ENCODE measurements at regions not wholly inside any gene's neighbourhood (a gene's known extent, or its start where the extent isn't known, plus 50 kb on each side); places are given as distances from the start of the nearest gene placed in this dataset.

- H3K9me3 ChIP-seq (ENCODE audit: control insufficient read depth, insufficient read depth, low read depth, low read length) = no peaks in the 10 kb centered on the region
- no peak overlapping the region for H3K27ac ChIP-seq (ENCODE audit: insufficient read depth, low read length)
- H3K4me1 ChIP-seq (ENCODE audit: control insufficient read depth, extremely low read depth, insufficient read depth, low read length) = no peaks in the 10 kb centered on the region
- no peaks in the 10 kb centered on the region for H3K36me3 ChIP-seq (ENCODE audit: control insufficient read depth, insufficient read depth, low read length)
- no peaks in the 10 kb centered on the region for H3K79me2 ChIP-seq (ENCODE audit: control insufficient read depth, insufficient read depth, low read length)
- peaks cover 2% of the 10 kb centered on the region for H3K27me3 ChIP-seq (ENCODE audit: control insufficient read depth, insufficient read depth, low read length)
- H3K4me2 ChIP-seq (ENCODE audit: extremely low read depth, insufficient read depth, low read length) = no peak overlapping the region
- no peaks in the 10 kb centered on the region for H4K20me1 ChIP-seq (ENCODE audit: control insufficient read depth, extremely low read depth, insufficient read depth, low read length)
- TF ChIP-seq EZH2 (IDR thresholded peaks at IDR 0.05; ENCODE audit: low read length, missing control alignments) (no peak), CTCF (conservative IDR thresholded peaks at IDR 0.05 in 1 of 2, IDR thresholded peaks at IDR 0.05 in 1 of 2; ENCODE audit: low read depth in 1 of 2, low read length in 2 of 2) (peak in 1 of 2 donors; percentile 36)
- no peak for DNase-seq (ENCODE audit: low read depth in 2 of 2)
- H3K4me3 ChIP-seq (replicated peaks in 1 of 4; ENCODE audit: control extremely low read depth in 1 of 4, insufficient read depth in 1 of 4, low read depth in 3 of 4, low read length in 4 of 4) = no peak overlapping the region
- H3K9ac ChIP-seq (ENCODE audit: insufficient read depth, low read length) = no peak overlapping the region
- H2AFZ ChIP-seq (ENCODE audit: low read length) = no peak overlapping the region
These were observed 391.1 kb downstream of the RPS24 start for GRCh38 chr10:78424723-78425122.

GRCh38 chr10:78426181-78426580 is 392.5 kb downstream of the RPS24 start:
- Histone ChIP-seq H3K27me3 (ENCODE audit: control insufficient read depth, insufficient read depth, low read length) (peaks cover 2% of the 10 kb centered on the region), H3K9me3 (ENCODE audit: control insufficient read depth, insufficient read depth, low read depth, low read length) (no peaks in the 10 kb centered on the region), H4K20me1 (ENCODE audit: control insufficient read depth, extremely low read depth, insufficient read depth, low read length) (no peaks in the 10 kb centered on the region), H3K27ac (ENCODE audit: insufficient read depth, low read length) (no peak overlapping the region), H3K4me3 (replicated peaks in 1 of 4; ENCODE audit: control extremely low read depth in 1 of 4, insufficient read depth in 1 of 4, low read depth in 3 of 4, low read length in 4 of 4) (no peak overlapping the region), H3K4me2 (ENCODE audit: extremely low read depth, insufficient read depth, low read length) (no peak overlapping the region), H3K79me2 (ENCODE audit: control insufficient read depth, insufficient read depth, low read length) (no peaks in the 10 kb centered on the region), H2AFZ (ENCODE audit: low read length) (no peak overlapping the region), H3K4me1 (ENCODE audit: control insufficient read depth, extremely low read depth, insufficient read depth, low read length) (no peaks in the 10 kb centered on the region), H3K36me3 (ENCODE audit: control insufficient read depth, insufficient read depth, low read length) (no peaks in the 10 kb centered on the region), H3K9ac (ENCODE audit: insufficient read depth, low read length) (no peak overlapping the region)
- TF ChIP-seq CTCF (conservative IDR thresholded peaks at IDR 0.05 in 1 of 2, IDR thresholded peaks at IDR 0.05 in 1 of 2; ENCODE audit: low read depth in 1 of 2, low read length in 2 of 2) = no peak
- no peak for TF ChIP-seq EZH2 (IDR thresholded peaks at IDR 0.05; ENCODE audit: low read length, missing control alignments)
- DNase-seq (ENCODE audit: low read depth in 2 of 2) = no peak

- no peak overlapping the region for H3K4me3 ChIP-seq (replicated peaks in 1 of 4; ENCODE audit: control extremely low read depth in 1 of 4, insufficient read depth in 1 of 4, low read depth in 3 of 4, low read length in 4 of 4)
- TF ChIP-seq EZH2 (IDR thresholded peaks at IDR 0.05; ENCODE audit: low read length, missing control alignments) (no peak), CTCF (conservative IDR thresholded peaks at IDR 0.05 in 1 of 2, IDR thresholded peaks at IDR 0.05 in 1 of 2; ENCODE audit: low read depth in 1 of 2, low read length in 2 of 2) (no peak)
These were observed 393.9 kb downstream of the RPS24 start for GRCh38 chr10:78427497-78428031.

More at GRCh38 chr10:78427497-78428031, 393.9 kb downstream of the RPS24 start:
- no peaks in the 10 kb centered on the region for H3K4me1 ChIP-seq (ENCODE audit: control insufficient read depth, extremely low read depth, insufficient read depth, low read length)
- H4K20me1 ChIP-seq (ENCODE audit: control insufficient read depth, extremely low read depth, insufficient read depth, low read length) = no peaks in the 10 kb centered on the region
- no peaks in the 10 kb centered on the region for H3K36me3 ChIP-seq (ENCODE audit: control insufficient read depth, insufficient read depth, low read length)
- H3K27ac ChIP-seq (ENCODE audit: insufficient read depth, low read length) = no peak overlapping the region
- no peak for DNase-seq (ENCODE audit: low read depth in 2 of 2)
- no peak overlapping the region for H2AFZ ChIP-seq (ENCODE audit: low read length)
- no peak overlapping the region for H3K4me2 ChIP-seq (ENCODE audit: extremely low read depth, insufficient read depth, low read length)
- H3K9me3 ChIP-seq (ENCODE audit: control insufficient read depth, insufficient read depth, low read depth, low read length) = no peaks in the 10 kb centered on the region
- peaks cover 2% of the 10 kb centered on the region for H3K27me3 ChIP-seq (ENCODE audit: control insufficient read depth, insufficient read depth, low read length)
- H3K9ac ChIP-seq (ENCODE audit: insufficient read depth, low read length) = no peak overlapping the region
- no peaks in the 10 kb centered on the region for H3K79me2 ChIP-seq (ENCODE audit: control insufficient read depth, insufficient read depth, low read length)
